ENCODE measurements at regions not wholly inside any gene's neighbourhood (a gene's known extent, or its start where the extent isn't known, plus 50 kb on each side); places are given as distances from the start of the nearest gene placed in this dataset.

DNA sequence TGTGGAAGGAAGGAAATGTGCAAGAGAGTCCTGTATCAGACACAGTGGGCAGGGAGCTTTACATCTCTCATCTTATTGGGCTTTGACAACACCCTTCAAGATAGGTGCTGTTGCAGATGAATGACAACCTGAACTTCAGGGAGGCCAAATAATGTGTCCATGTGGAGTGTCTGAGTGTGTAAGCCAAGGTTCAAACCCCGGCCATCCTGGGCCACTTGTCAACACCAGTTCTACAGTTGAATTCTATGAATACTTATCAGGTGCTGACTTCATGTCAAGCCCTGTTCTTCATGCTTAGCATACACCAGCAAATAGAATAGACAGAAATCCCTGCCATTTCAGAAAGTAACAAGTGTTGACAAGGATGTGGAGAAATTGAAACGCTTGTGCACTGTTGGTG is 354.4 kb downstream of the KCNRG start:
- intact Hi-C loops (cut with micrococcal nuclease), result loop anchor here (5.0 kb wide), 1 partner anchor 543 kb away; no protein-coding TSS in a partner anchor
- CTCF ChIA-PET, result interaction anchor here (0.9 kb wide), 1 partner anchor 25 kb away, joined by 3 read pairs; no protein-coding TSS in a partner anchor
- no peak overlapping the region for H3K27ac Mint-ChIP-seq
- no peaks in the 10 kb centered on the region for H3K9me3 Mint-ChIP-seq
- peaks cover 25% of the 10 kb centered on the region for H3K4me1 Mint-ChIP-seq (ENCODE audit: low read depth)
- H3K4me3 Mint-ChIP-seq, result no peak overlapping the region
- H3K36me3 Mint-ChIP-seq (ENCODE audit: low read depth), result no peaks in the 10 kb centered on the region
- DNase-seq, result no peak
- peaks cover 16% of the 10 kb centered on the region for H3K27me3 Mint-ChIP-seq (ENCODE audit: low read depth)

DNA sequence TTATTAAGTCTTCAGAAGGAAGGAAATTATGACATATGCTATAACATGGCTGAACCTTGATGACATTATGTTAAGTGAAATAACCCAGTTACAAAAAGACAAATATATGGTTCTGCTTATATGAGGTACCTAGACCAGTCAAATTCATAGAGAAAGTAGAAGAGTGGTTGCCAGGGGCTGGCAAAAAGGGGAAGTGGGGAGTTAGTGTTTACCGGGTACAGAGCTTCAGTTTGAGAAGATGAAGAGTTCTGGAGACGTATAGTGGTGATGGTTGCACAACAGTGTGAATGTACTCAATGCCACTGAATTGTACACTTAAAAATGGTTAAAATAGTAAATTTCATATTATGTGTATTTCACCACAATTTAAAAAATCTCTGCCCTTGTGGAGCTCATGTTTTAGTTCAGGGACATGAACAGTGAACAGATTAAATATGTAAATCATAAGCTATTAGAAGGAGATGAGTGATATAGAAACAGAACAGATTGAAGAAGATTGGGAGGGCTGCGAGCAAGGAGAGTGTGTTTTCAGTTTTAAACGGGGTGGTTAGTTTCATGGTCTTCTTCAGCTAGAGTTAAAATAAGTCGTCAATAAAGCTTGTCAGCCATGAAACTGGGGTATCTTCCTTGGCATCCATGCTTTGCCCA is 355.2 kb downstream of the KCNRG start:
- Mint-ChIP-seq H3K4me3 (no peak overlapping the region), H3K4me1 (ENCODE audit: low read depth) (peaks cover 19% of the 10 kb centered on the region), H3K36me3 (ENCODE audit: low read depth) (no peaks in the 10 kb centered on the region), H3K27ac (no peak overlapping the region), H3K9me3 (no peaks in the 10 kb centered on the region), H3K27me3 (ENCODE audit: low read depth) (peaks cover 16% of the 10 kb centered on the region)
- DNase-seq, result no peak
- CTCF ChIA-PET, result no interaction called here
- intact Hi-C loops (cut with micrococcal nuclease), result no loop called here

- Mint-ChIP-seq H3K36me3 (ENCODE audit: low read depth) (no peaks in the 10 kb centered on the region), H3K4me1 (ENCODE audit: low read depth) (peaks cover 9% of the 10 kb centered on the region), H3K9me3 (no peaks in the 10 kb centered on the region), H3K27ac (no peak overlapping the region), H3K4me3 (no peak overlapping the region), H3K27me3 (ENCODE audit: low read depth) (peaks cover 20% of the 10 kb centered on the region)
- no peak for DNase-seq
- intact Hi-C loops (cut with micrococcal nuclease), result no loop called here
- CTCF ChIA-PET, result no interaction called here
Observed at GRCh38 chr13:50374517-50374916, 359.3 kb downstream of the KCNRG start.

GRCh38 chr13:50375792-50376191 is 360.5 kb downstream of the KCNRG start:
- Mint-ChIP-seq H3K4me1 (ENCODE audit: low read depth) (peaks cover 9% of the 10 kb centered on the region), H3K4me3 (no peak overlapping the region), H3K9me3 (peaks cover 5% of the 10 kb centered on the region), H3K36me3 (ENCODE audit: low read depth) (peaks cover 3% of the 10 kb centered on the region), H3K27me3 (ENCODE audit: low read depth) (peaks cover 23% of the 10 kb centered on the region), H3K27ac (no peak overlapping the region)
- intact Hi-C loops (cut with micrococcal nuclease), result no loop called here
- DNase-seq, result no peak
- CTCF ChIA-PET, result interaction anchor here (0.6 kb wide), 1 partner anchor 399 kb away, joined by 4 read pairs; no protein-coding TSS in a partner anchor

- peaks cover 9% of the 10 kb centered on the region for H3K4me1 Mint-ChIP-seq (ENCODE audit: low read depth)
- H3K36me3 Mint-ChIP-seq (ENCODE audit: low read depth), result peaks cover 7% of the 10 kb centered on the region
- H3K27me3 Mint-ChIP-seq (ENCODE audit: low read depth), result peaks cover 16% of the 10 kb centered on the region
- intact Hi-C loops (cut with micrococcal nuclease), result no loop called here
- peaks cover 14% of the 10 kb centered on the region for H3K9me3 Mint-ChIP-seq
- H3K27ac Mint-ChIP-seq, result no peak overlapping the region
- CTCF ChIA-PET, result no interaction called here
- H3K4me3 Mint-ChIP-seq, result no peak overlapping the region
- DNase-seq, result no peak
Observed at GRCh38 chr13:50376895-50377575, 361.8 kb downstream of the KCNRG start.

- no peak for DNase-seq
- peaks cover 16% of the 10 kb centered on the region for H3K9me3 Mint-ChIP-seq
- H3K36me3 Mint-ChIP-seq (ENCODE audit: low read depth), result peaks cover 8% of the 10 kb centered on the region
- no peak overlapping the region for H3K4me3 Mint-ChIP-seq
- peaks cover 9% of the 10 kb centered on the region for H3K4me1 Mint-ChIP-seq (ENCODE audit: low read depth)
- intact Hi-C loops (cut with micrococcal nuclease), result no loop called here
- peaks cover 16% of the 10 kb centered on the region for H3K27me3 Mint-ChIP-seq (ENCODE audit: low read depth)
- H3K27ac Mint-ChIP-seq, result no peak overlapping the region
- CTCF ChIA-PET, result interaction anchor here (0.8 to 1.0 kb wide), 2 partner anchors 9 to 154 kb away, joined by 3 to 4 read pairs; no protein-coding TSS in a partner anchor
Observed at GRCh38 chr13:50377726-50378270, 362.6 kb downstream of the KCNRG start.

DNA sequence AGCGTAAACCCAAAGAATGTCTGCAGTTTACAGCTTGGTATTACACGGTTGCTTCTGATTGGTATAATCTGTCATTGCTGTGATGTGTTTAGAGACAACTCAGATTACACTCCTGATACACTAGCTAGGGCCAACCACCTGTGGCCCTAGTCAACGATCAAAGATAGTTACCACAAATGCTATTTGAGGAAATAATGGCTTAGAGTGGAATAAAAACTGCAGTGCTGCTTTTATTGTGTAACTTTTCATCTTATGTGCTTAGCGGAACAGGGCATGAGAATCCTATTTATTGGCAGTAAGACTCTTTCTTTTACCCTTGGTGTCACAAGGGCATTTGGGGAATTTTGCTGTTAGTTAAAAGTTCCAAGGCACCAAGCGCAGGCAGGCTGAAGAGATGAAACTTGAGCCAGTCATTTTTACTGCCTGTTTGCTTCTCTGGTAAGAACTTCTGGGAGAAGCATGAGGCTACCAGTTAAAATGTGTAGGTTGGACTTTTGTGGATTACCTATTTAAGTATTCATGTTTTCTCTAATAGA is 363.3 kb downstream of the KCNRG start:
- DNase-seq, result no peak
- Mint-ChIP-seq H3K4me3 (no peak overlapping the region), H3K36me3 (ENCODE audit: low read depth) (peaks cover 8% of the 10 kb centered on the region), H3K27ac (no peak overlapping the region), H3K9me3 (peaks cover 16% of the 10 kb centered on the region), H3K27me3 (ENCODE audit: low read depth) (peaks cover 16% of the 10 kb centered on the region), H3K4me1 (ENCODE audit: low read depth) (peaks cover 9% of the 10 kb centered on the region)
- intact Hi-C loops (cut with micrococcal nuclease), result no loop called here
- CTCF ChIA-PET, result interaction anchor here (0.8 to 1.0 kb wide), 2 partner anchors 9 to 155 kb away, joined by 3 to 4 read pairs; no protein-coding TSS in a partner anchor

DNA sequence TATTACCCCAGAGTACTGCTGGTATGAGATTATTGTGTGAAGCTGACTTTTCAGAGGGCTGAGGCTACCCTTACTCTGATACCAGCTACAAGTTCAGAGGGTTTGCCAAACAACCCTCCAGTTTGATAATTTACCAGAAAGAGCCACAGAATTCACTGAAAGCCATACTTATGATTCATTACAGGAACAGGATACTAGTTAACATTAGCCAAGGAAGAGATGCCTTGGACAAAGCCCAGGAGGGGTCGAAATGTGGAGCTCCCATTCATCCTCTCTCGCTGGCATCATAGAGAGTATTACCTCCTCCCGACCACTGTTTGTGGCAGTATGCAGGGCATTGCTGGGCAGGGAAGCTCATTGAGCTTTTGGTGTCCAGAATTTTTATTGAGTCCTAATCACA is 364.3 kb downstream of the KCNRG start:
- CTCF ChIA-PET, result no interaction called here
- DNase-seq, result no peak
- Mint-ChIP-seq H3K36me3 (ENCODE audit: low read depth) (peaks cover 8% of the 10 kb centered on the region), H3K27me3 (ENCODE audit: low read depth) (peaks cover 16% of the 10 kb centered on the region), H3K27ac (no peak overlapping the region), H3K4me3 (no peak overlapping the region), H3K9me3 (peaks cover 16% of the 10 kb centered on the region), H3K4me1 (ENCODE audit: low read depth) (peaks cover 10% of the 10 kb centered on the region)
- intact Hi-C loops (cut with micrococcal nuclease), result no loop called here

- Mint-ChIP-seq H3K4me3 (no peak overlapping the region), H3K36me3 (ENCODE audit: low read depth) (peaks cover 8% of the 10 kb centered on the region), H3K9me3 (peaks cover 16% of the 10 kb centered on the region), H3K27me3 (ENCODE audit: low read depth) (peaks cover 15% of the 10 kb centered on the region), H3K4me1 (ENCODE audit: low read depth) (peaks cover 10% of the 10 kb centered on the region), H3K27ac (no peak overlapping the region)
- intact Hi-C loops (cut with micrococcal nuclease), result no loop called here
- no peak for DNase-seq
- CTCF ChIA-PET, result no interaction called here
Observed at GRCh38 chr13:50380905-50381304, 365.7 kb downstream of the KCNRG start.

DNA sequence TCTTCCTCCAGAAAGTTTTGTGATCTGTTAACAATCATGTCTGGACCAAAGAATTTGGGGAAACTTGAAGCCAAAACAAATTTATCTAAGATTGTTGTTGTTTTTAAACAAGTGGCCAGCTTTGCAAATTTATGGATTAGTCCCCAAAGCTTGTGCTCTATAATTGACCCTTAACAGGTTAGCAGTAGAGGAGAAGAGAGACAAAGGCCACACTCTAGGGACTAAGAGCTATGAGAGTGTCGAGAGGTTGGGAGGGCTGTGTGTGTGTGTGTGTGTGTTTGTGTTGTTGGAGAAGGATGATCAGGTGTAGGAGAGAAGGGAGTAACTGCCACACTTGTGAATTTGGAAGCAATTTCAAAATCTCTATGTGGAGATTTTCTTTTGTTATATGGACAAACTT is 367.3 kb downstream of the KCNRG start:
- DNase-seq, result no peak
- Mint-ChIP-seq H3K4me1 (ENCODE audit: low read depth) (peaks cover 8% of the 10 kb centered on the region), H3K36me3 (ENCODE audit: low read depth) (peaks cover 8% of the 10 kb centered on the region), H3K27me3 (ENCODE audit: low read depth) (peaks cover 9% of the 10 kb centered on the region), H3K27ac (no peak overlapping the region), H3K4me3 (no peak overlapping the region), H3K9me3 (peaks cover 16% of the 10 kb centered on the region)
- intact Hi-C loops (cut with micrococcal nuclease), result no loop called here
- CTCF ChIA-PET, result no interaction called here

GRCh38 chr13:50382951-50383350 is 367.7 kb downstream of the KCNRG start:
- intact Hi-C loops (cut with micrococcal nuclease), result no loop called here
- H3K27me3 Mint-ChIP-seq (ENCODE audit: low read depth), result peaks cover 9% of the 10 kb centered on the region
- H3K9me3 Mint-ChIP-seq, result peaks cover 16% of the 10 kb centered on the region
- peaks cover 8% of the 10 kb centered on the region for H3K36me3 Mint-ChIP-seq (ENCODE audit: low read depth)
- no peak overlapping the region for H3K4me3 Mint-ChIP-seq
- no peak for DNase-seq
- H3K4me1 Mint-ChIP-seq (ENCODE audit: low read depth), result peaks cover 8% of the 10 kb centered on the region
- CTCF ChIA-PET, result no interaction called here
- no peak overlapping the region for H3K27ac Mint-ChIP-seq

DNA sequence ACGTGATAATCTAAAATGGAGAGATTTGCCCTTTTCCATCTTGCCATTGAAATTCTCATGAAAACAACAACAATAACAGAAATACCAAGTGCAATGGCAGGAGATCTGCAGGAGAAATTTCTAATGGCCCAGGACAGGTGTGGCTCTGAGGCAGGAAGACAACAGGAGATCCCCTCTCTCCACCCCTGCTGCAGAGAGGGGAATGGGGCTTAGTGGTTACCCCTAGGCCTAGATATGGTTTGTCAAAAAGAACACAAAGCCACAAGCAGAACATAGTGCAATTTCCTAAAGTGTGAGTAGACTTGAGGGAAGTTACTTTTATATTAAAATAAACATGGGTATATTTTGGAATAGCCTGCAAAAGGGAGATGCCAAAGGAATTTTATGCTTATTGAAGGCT is 369.5 kb downstream of the KCNRG start:
- no peak for DNase-seq
- peaks cover 16% of the 10 kb centered on the region for H3K9me3 Mint-ChIP-seq
- CTCF ChIA-PET, result no interaction called here
- H3K4me1 Mint-ChIP-seq (ENCODE audit: low read depth), result peaks cover 2% of the 10 kb centered on the region
- H3K36me3 Mint-ChIP-seq (ENCODE audit: low read depth), result peaks cover 8% of the 10 kb centered on the region
- no peak overlapping the region for H3K4me3 Mint-ChIP-seq
- peaks cover 5% of the 10 kb centered on the region for H3K27me3 Mint-ChIP-seq (ENCODE audit: low read depth)
- intact Hi-C loops (cut with micrococcal nuclease), result no loop called here
- H3K27ac Mint-ChIP-seq, result no peak overlapping the region
